ENCODE measurements at regions not wholly inside any gene's neighbourhood (a gene's known extent, or its start where the extent isn't known, plus 50 kb on each side); places are given as distances from the start of the nearest gene placed in this dataset.

DNA sequence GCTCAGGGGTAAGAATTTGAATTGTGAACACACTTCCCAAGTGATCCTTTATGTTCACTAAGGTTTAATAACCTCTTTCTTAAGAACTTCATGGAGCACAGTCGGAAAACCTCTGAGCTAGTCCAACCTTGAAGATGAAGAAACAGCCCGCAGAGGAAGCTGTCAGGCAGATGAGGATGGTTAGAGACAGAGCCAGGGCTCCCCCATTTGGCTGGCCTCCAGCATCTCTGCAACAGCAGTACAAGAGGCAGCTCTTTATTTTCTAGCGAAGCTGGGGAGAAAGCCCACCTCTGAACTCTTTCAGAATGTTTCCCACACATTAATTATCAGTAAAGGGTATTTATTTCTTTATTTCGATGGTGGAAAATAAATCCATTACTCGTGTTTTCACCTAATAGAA is 350.8 kb downstream of the DMRT2 start:
- TF ChIP-seq TAF1 (IDR thresholded peaks at IDR 0.05; ENCODE audit: borderline replicate concordance, low read depth, low read length) (no peak), POLR2A (IDR thresholded peaks at IDR 0.05; ENCODE audit: low read depth, low read length) (no peak), POLR2AphosphoS5 (IDR thresholded peaks at IDR 0.05; ENCODE audit: low read depth, low read length) (no peak)
